ENCODE measurements at regions not wholly inside any gene's neighbourhood (a gene's known extent, or its start where the extent isn't known, plus 50 kb on each side); places are given as distances from the start of the nearest gene placed in this dataset.

DNA sequence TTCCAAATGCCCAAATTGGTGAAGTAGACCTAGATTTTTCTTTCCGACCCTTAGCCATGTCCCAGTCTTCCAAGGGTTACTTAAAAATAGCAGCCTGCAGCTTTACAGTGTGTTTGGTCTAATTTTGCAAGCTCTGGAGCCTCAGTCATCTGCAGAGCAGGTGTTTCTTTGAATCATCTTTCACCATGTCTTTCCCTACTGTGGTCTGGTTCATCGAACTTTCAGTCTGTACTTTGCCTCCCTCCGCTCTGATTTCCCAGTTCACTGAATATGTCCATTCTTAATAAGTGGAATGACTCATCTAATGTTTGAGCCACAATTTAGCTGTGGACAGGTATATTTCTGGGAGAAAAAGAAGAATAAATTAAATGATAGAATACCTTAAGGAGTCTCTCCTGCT is 1060.7 kb downstream of the EFNA5 start:
- DNase-seq (ENCODE audit: extremely low read depth, low read depth) = no peak
- no peak overlapping the region for H3K4me3 ChIP-seq (replicated peaks; ENCODE audit: low read depth, low read length)
- TF ChIP-seq, protein P1, sequence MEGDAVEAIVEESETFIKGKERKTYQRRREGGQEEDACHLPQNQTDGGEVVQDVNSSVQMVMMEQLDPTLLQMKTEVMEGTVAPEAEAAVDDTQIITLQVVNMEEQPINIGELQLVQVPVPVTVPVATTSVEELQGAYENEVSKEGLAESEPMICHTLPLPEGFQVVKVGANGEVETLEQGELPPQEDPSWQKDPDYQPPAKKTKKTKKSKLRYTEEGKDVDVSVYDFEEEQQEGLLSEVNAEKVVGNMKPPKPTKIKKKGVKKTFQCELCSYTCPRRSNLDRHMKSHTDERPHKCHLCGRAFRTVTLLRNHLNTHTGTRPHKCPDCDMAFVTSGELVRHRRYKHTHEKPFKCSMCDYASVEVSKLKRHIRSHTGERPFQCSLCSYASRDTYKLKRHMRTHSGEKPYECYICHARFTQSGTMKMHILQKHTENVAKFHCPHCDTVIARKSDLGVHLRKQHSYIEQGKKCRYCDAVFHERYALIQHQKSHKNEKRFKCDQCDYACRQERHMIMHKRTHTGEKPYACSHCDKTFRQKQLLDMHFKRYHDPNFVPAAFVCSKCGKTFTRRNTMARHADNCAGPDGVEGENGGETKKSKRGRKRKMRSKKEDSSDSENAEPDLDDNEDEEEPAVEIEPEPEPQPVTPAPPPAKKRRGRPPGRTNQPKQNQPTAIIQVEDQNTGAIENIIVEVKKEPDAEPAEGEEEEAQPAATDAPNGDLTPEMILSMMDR (IDR thresholded peaks at IDR 0.05; ENCODE audit: low read depth, low read length, missing control alignments) = no peak

DNA sequence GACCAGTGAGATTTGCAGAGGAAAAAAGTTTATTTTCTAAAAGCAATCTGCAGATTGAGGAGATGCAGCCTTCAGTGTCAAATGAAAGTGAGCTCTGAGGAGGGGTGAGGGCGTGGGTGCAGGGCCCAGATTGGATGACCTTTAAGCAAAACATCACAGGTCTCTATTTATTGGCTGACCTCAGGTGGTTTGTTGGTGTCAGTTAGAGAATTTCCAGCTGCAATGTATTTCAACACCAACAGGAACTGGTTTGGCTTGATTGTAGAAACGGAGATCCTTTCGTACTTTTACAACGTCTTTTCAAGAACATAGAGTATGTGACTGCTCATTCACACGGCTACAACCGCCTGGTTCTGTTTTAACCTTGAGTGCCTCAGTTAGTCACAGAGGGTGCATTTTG is 1069.1 kb downstream of the EFNA5 start:
- TF ChIP-seq, protein P1 (IDR thresholded peaks at IDR 0.05; ENCODE audit: low read depth, low read length, missing control alignments) = no peak
- no peak for DNase-seq (ENCODE audit: extremely low read depth, low read depth)
- H3K4me3 ChIP-seq (replicated peaks; ENCODE audit: low read depth, low read length) = no peak overlapping the region

DNA sequence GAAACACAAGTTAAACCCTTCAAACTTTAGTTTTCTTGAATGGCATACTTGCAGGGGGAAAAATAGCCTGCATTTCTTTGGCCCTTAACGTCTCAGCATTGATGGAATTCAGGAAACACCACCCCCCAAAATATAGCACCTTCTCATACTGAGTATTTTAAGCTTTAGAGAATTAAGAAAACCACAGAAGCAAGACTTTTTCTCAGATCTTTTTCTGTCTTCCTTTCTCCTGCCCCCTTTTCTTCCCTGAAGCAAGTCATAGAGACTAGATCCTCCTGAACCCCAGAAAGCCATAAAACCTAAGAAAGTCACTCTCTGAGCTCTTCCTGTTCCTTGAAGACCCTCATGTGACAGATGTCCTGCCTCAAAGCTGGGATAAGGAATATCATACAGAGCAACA is 1069.9 kb downstream of the EFNA5 start:
- H3K4me3 ChIP-seq (replicated peaks; ENCODE audit: low read depth, low read length) = no peak overlapping the region
- no peak for DNase-seq (ENCODE audit: extremely low read depth, low read depth)
- TF ChIP-seq, protein P1 (IDR thresholded peaks at IDR 0.05; ENCODE audit: low read depth, low read length, missing control alignments) = no peak

DNA sequence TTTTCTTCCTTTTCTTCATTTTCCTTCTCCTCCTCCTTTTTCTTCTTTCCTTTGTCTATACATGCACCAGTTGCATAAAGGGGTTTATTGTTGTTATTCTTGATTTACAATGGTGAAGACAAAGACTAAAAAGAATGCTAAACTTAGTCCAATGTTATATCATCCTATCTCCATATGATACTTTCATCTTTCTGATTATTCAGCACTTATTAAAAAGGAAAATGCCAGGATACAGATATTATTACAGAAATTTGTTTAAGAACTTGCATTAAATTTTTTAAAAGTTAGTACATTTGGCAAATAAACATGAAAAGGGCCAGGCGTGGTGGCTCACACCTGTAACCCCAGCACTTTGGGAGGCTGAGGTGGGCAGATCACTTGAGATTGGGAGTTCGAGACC is 1074.9 kb downstream of the EFNA5 start:
- DNase-seq (ENCODE audit: extremely low read depth, low read depth) = no peak
- H3K4me3 ChIP-seq (replicated peaks; ENCODE audit: low read depth, low read length) = no peak overlapping the region
- TF ChIP-seq, protein P1 (IDR thresholded peaks at IDR 0.05; ENCODE audit: low read depth, low read length, missing control alignments) = no peak

DNA sequence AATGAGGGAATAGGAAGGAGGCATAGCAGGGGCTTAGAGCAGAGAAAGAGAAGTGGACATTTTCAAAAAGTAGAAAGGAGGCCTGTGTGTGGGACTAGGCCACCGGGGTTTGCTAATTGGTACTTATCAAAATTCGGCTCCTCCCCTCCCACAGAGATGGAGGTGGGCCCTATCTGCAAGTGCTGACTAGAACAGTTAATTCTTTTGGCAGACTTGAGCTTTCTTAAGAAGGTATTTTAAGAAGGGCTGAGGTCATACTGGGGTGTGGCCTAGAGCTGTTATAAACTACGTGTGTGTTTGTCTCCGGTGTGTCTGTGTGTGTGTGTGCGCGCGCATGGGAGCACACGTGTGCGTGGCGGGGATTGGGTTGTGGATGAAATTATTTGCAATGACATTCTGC is 1086.5 kb downstream of the EFNA5 start:
- TF ChIP-seq, protein P1 (IDR thresholded peaks at IDR 0.05; ENCODE audit: low read depth, low read length, missing control alignments) = no peak

DNA sequence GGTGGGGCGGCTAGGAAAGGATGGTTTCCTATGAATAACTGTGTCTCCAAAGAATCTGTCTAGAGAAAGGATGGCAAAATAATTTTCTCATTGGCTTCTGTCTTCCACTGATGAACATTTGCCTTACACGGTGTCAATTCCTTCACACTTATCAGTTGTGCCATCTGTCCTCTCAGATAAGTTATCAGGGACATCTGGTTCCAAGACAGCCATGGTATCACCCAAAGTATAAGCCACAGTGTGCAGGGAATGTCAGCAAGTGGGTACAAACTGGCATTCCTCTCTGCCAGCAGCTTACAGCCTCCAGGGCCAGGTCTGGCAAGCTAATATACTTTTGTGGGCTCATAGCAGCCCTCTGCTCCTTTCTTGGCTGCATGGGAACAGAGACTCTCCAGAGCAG is 1092.0 kb downstream of the EFNA5 start:
- DNase-seq (ENCODE audit: extremely low read depth, low read depth) = no peak
- H3K4me3 ChIP-seq (replicated peaks; ENCODE audit: low read depth, low read length) = no peak overlapping the region
- TF ChIP-seq, protein P1 (IDR thresholded peaks at IDR 0.05; ENCODE audit: low read depth, low read length, missing control alignments) = no peak

More for the DNA sequence above, 1086.5 kb downstream of the EFNA5 start:
- H3K4me3 ChIP-seq (replicated peaks; ENCODE audit: low read depth, low read length) = no peak overlapping the region
- no peak for DNase-seq (ENCODE audit: extremely low read depth, low read depth)

DNA sequence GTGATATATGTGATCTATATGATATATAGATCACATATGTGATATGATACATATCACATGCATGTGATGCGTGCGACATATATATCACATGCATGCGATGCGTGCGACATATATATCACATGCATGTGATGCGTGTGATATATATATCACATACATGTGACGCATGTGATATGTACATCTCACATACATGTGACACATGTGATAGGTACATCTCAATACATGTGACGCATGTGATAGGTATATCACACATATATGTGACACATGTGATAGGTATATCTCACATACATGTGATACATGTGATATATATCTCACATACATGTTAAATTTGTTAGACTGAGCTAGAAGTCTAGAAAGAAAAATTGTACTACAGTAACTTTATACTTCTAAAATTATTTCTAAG is 1095.9 kb downstream of the EFNA5 start:
- TF ChIP-seq, protein P1 (IDR thresholded peaks at IDR 0.05; ENCODE audit: low read depth, low read length, missing control alignments) = no peak

More for the DNA sequence above, 1095.9 kb downstream of the EFNA5 start:
- H3K4me3 ChIP-seq (replicated peaks; ENCODE audit: low read depth, low read length) = no peak overlapping the region
- DNase-seq (ENCODE audit: extremely low read depth, low read depth) = no peak

Data from HFF-Myc (cell line).